K562 (cell line): ENCODE measurements at regions not wholly inside any gene's neighbourhood (a gene's known extent, or its start where the extent isn't known, plus 50 kb on each side); places are given as distances from the start of the nearest gene placed in this dataset.

Experiments
- ATAC-seq: fragments of 200-7000 bp; cut with Tn5 transposase; 3 replicates; pipeline ENCODE4 v1.9.1; 2020; ENCODE audit warnings: moderate library complexity
- BruUV-seq: library from RNA; stranded (reverse); fragments of 400-500 nt; replicated peaks from 2 replicates; lab custom pipeline; 2021; lab: Mats Ljungman, UMichigan
- CTCF ChIA-PET: fragments of 300-600 bp; formaldehyde crosslinking; extraction: SDS; loops from one replicate; lab custom pipeline; 2021; ENCODE audit warnings: low intra/inter-chr PET ratio; lab: Yijun Ruan, JAX
- POLR2A ChIA-PET: fragments of 300-600, 350-650 bp; sonication (Branson Sonifier 250); formaldehyde crosslinking; extraction: SDS; loops from one replicate; lab custom pipeline; 2021; ENCODE audit warnings: antibody characterized with exemption, inconsistent platforms; lab: Yijun Ruan, JAX
- DNase-seq, 4 experiments: peaks; one replicate each; pipeline versions ENCODE4 v3.0.0 to v3.0.0-alpha.2; 2011 to 2018; ENCODE audit warnings: low spot score in 3 of 4, mixed read lengths in 3 of 4; ENCODE audit errors: extremely low read depth in 1 of 4
- FAIRE-seq: peaks from 2 replicates; lab custom pipeline; 2011; peaks lifted over from hg19 to GRCh38; lab: Jason Lieb, UNC
- H2AFZ ChIP-seq: 2 replicates; pipeline ENCODE4 v1.6.0; 2011; ENCODE audit warnings: low read depth, low read length, control low read depth, inconsistent platforms
- H3K27ac ChIP-seq: fragments of 200-600 bp; 3 replicates; pipeline ENCODE4 v1.8.0; 2011; ENCODE audit warnings: low read depth, mild to moderate bottlenecking, control low read depth, inconsistent platforms, low read length, moderate library complexity, mixed read lengths; ENCODE audit errors: extremely low read depth
- H3K27me3 ChIP-seq, 2 experiments: fragments of 300-600 bp in 1 of 2; 2 replicates in 1 of 2; 3 replicates in 1 of 2; pipeline versions ENCODE4 v1.6.0 to v1.8.0; 2011; ENCODE audit warnings: inconsistent platforms in 2 of 2, low read length in 2 of 2, mild to moderate bottlenecking in 1 of 2, mixed read lengths in 1 of 2, moderate library complexity in 1 of 2; ENCODE audit not compliant: control insufficient read depth in 2 of 2, insufficient read depth in 2 of 2
- H3K36me3 ChIP-seq: fragments of 300-600 bp; 3 replicates; pipeline ENCODE4 v1.8.0; 2011; ENCODE audit warnings: mild to moderate bottlenecking, low read length, inconsistent platforms; ENCODE audit not compliant: control insufficient read depth, insufficient read depth
- H3K4me1 ChIP-seq, 2 experiments: fragments of 200-600 bp in 1 of 2; replicated peaks in 1 of 2; 2 replicates in 1 of 2; 3 replicates in 1 of 2; pipeline versions ENCODE4 v1.5.1 to v1.8.0; 2011; ENCODE audit warnings: inconsistent platforms in 2 of 2, low read length in 2 of 2, mild to moderate bottlenecking in 1 of 2, mixed read lengths in 1 of 2, moderate library complexity in 1 of 2; ENCODE audit not compliant: control insufficient read depth in 2 of 2, insufficient read depth in 2 of 2
- H3K4me2 ChIP-seq: 2 replicates; pipeline ENCODE4 v1.6.1; 2011; ENCODE audit warnings: low read length, control low read depth, inconsistent platforms, mixed read lengths; ENCODE audit not compliant: insufficient read depth
- H3K4me3 ChIP-seq: fragments of 200-600 bp; sonication (generic), shearing (Covaris generic); 2 replicates; pipeline ENCODE4 v1.5.1; 2016; ENCODE audit warnings: control low read depth, inconsistent platforms
- H3K79me2 ChIP-seq: fragments of 200-600 bp; 3 replicates; pipeline ENCODE4 v1.8.0; 2011; ENCODE audit warnings: low read length, inconsistent platforms; ENCODE audit not compliant: control insufficient read depth, insufficient read depth
- H3K9ac ChIP-seq, 2 experiments: 2 replicates each; pipeline versions ENCODE4 v1.6.0 to v1.6.1; 2011; ENCODE audit warnings: low read depth in 2 of 2, low read length in 2 of 2, control low read depth in 1 of 2, inconsistent platforms in 1 of 2, mild to moderate bottlenecking in 1 of 2, mixed read lengths in 1 of 2; ENCODE audit not compliant: insufficient read depth in 1 of 2
- H3K9me1 ChIP-seq: one replicate; pipeline ENCODE4 v1.6.0; 2011; ENCODE audit warnings: inconsistent platforms, mild to moderate bottlenecking, low read length, moderate library complexity; ENCODE audit not compliant: control insufficient read depth, insufficient read depth
- H3K9me3 ChIP-seq: replicated peaks from 2 replicates; pipeline ENCODE4 v1.5.1; 2011; ENCODE audit warnings: low read depth, low read length, inconsistent platforms; ENCODE audit not compliant: control insufficient read depth, insufficient read depth
- H4K20me1 ChIP-seq: replicated peaks from 2 replicates; pipeline ENCODE4 v1.6.1; 2011; ENCODE audit warnings: low read length, inconsistent platforms, mixed read lengths; ENCODE audit not compliant: control insufficient read depth, insufficient read depth
- CREB3L1 ChIP-seq: fragments of 450-650 bp; IDR thresholded peaks from 2 replicates; pipeline ENCODE4 v1.6.1; 2014; ENCODE audit warnings: low read depth, mild to moderate bottlenecking, moderate library complexity, borderline replicate concordance
- CREBBP ChIP-seq: IDR thresholded peaks from one replicate; pipeline ENCODE4 v1.6.1; 2012; ENCODE audit warnings: low read depth, mild to moderate bottlenecking, control low read depth, inconsistent platforms, low read length
- CSDE1 ChIP-seq, 2 experiments: fragments of 450-650 bp; IDR thresholded peaks; 2 replicates each; pipeline ENCODE4 v1.6.1; 2016; ENCODE audit warnings: mild to moderate bottlenecking in 1 of 2
- GABPB1 ChIP-seq: sonication (generic); formaldehyde crosslinking; IDR thresholded peaks from 2 replicates; pipeline ENCODE4 v1.8.0; 2022; ENCODE audit warnings: mild to moderate bottlenecking, missing genetic modification reagents
- MAZ ChIP-seq, 2 experiments: fragments of 450-650 bp in 1 of 2; sonication (generic) in 1 of 2; formaldehyde crosslinking; IDR thresholded peaks in 1 of 2; conservative IDR thresholded peaks in 1 of 2; 2 replicates each; pipeline versions ENCODE4 v1.4.0 to v1.5.0; 2020; ENCODE audit warnings: mild to moderate bottlenecking in 1 of 2, missing genetic modification reagents in 1 of 2
- MLX ChIP-seq, 2 experiments: fragments of 450-650 bp in 1 of 2; sonication (generic) in 1 of 2; formaldehyde crosslinking; conservative IDR thresholded peaks; 2 replicates each; pipeline versions ENCODE4 v1.4.0 to v1.8.1; 2020 to 2022; ENCODE audit warnings: mild to moderate bottlenecking in 1 of 2, missing genetic modification reagents in 1 of 2
- RFX5 ChIP-seq: IDR thresholded peaks from 2 replicates; pipeline ENCODE4 v1.6.1; 2011; ENCODE audit warnings: low read depth, mild to moderate bottlenecking, improper control_type of control experiment, low read length
- SP2 ChIP-seq: IDR thresholded peaks from 2 replicates; pipeline ENCODE4 v1.6.1; 2011; ENCODE audit warnings: mild to moderate bottlenecking, low read depth, low read length, moderate library complexity; ENCODE audit not compliant: poor library complexity, severe bottlenecking; ENCODE audit errors: extremely low read depth
- SRF ChIP-seq, 2 experiments: fragments of 250-450, 450-650 bp in 1 of 2; sonication (Bioruptor Pico) in 1 of 2; sonication (generic) in 1 of 2; formaldehyde crosslinking; IDR thresholded peaks; 2 replicates each; pipeline versions ENCODE4 v1.5.0 to v1.5.1; 2020 to 2022; ENCODE audit warnings: mild to moderate bottlenecking in 1 of 2, missing genetic modification reagents in 1 of 2
- TFAM ChIP-seq: fragments of 250-450 bp; sonication (Bioruptor Pico); conservative IDR thresholded peaks from 2 replicates; pipeline ENCODE4 v1.5.0; 2021; ENCODE audit warnings: mild to moderate bottlenecking, moderate library complexity
- USF1 ChIP-seq: sonication (generic); formaldehyde crosslinking; IDR thresholded peaks from 2 replicates; pipeline ENCODE4 v1.9.0; 2022; ENCODE audit warnings: mild to moderate bottlenecking, missing genetic modification reagents
- ZNF347 ChIP-seq: fragments of 450-650 bp; formaldehyde crosslinking; IDR thresholded peaks from 2 replicates; pipeline ENCODE4 v1.4.0; 2020; ENCODE audit warnings: low read depth, mild to moderate bottlenecking, moderate library complexity
- ZNF785 ChIP-seq: fragments of 250-450 bp; sonication (Bioruptor Pico); IDR thresholded peaks from 2 replicates; pipeline ENCODE4 v1.4.0; 2020; ENCODE audit warnings: mild to moderate bottlenecking
- WGBS: fragments of 100-300 bp; shearing (Covaris generic); methylation state at CpG from one replicate; pipeline ENCODE4 v1.1.6; 2016; ENCODE audit warnings: low coverage, mixed read lengths; ENCODE audit not compliant: insufficient coverage; ENCODE audit errors: missing lambda C conversion rate; 5-methylcytosine and 5-hydroxymethylcytosine counted together
- in situ Hi-C: fragments of 300-500 bp; cut with MboI; formaldehyde crosslinking; loops from 4 replicates; pipeline ENCODE4 v1.15.0; 2018; ENCODE audit warnings: inconsistent platforms, mixed read lengths
- intact Hi-C: fragments of 100-400 bp; cut with micrococcal nuclease; formaldehyde crosslinking; loops from 2 replicates; pipeline ENCODE4 v1.14.2; 2022
- TF ChIP-seq, protein P1 (sequence below): fragments of 250-450 bp; sonication (Bioruptor Pico); IDR thresholded peaks from 2 replicates; pipeline ENCODE4 v1.8.0; 2021; ENCODE audit warnings: moderate library complexity, mild to moderate bottlenecking, inconsistent platforms

DNA sequence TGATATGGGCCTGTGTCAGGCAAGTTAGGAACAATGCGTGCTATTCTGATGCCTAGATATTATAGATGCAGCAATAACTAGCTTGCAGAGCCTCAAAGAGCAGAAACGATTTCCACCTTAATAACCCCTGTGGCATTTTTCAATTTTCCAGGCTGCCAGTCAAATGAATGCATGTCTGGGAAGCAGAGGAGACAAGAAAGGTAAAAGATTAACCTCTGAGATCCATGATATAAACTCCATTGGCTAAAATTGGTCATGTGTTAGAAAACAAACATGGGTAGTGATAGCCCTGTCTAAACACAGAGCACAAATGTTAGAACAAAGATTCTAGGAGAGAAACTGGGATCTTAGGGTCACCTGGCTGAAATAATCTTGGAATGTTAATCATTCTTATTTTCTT is 811.1 kb downstream of the DIAPH3 start:
- no peaks in the 10 kb centered on the region; a peak in 1 of 5 replicates for H3K4me1 ChIP-seq
- no peaks in the 10 kb centered on the region for H4K20me1 ChIP-seq
- ATAC-seq, result no peak
- H3K27me3 ChIP-seq, result no peaks in the 10 kb centered on the region
- H3K79me2 ChIP-seq, result no peaks in the 10 kb centered on the region
- no peak overlapping the region for H2AFZ ChIP-seq
- 0% methylated on average over 2 of the region's 2 CpGs for WGBS
- POLR2A ChIA-PET, result no interaction called here
- H3K9ac ChIP-seq, result no peak overlapping the region
- no peaks in the 10 kb centered on the region for H3K36me3 ChIP-seq
- no peak overlapping the region for H3K4me3 ChIP-seq
- intact Hi-C loops, result no loop called here
- BruUV-seq, result no TSS peak
- no peak overlapping the region for H3K27ac ChIP-seq
- no peaks in the 10 kb centered on the region for H3K9me3 ChIP-seq
- in situ Hi-C loops, result no loop called here
- CTCF ChIA-PET, result no interaction called here
- no peak for FAIRE-seq
- DNase-seq, result no peak
- no peak overlapping the region for H3K4me2 ChIP-seq
- no peaks in the 10 kb centered on the region for H3K9me1 ChIP-seq
- TF ChIP-seq SRF (CRISPR knock-in tag; IDR thresholded peaks at IDR 0.05), result no peak
- TF ChIP-seq MLX (CRISPR knock-in tag; conservative IDR thresholded peaks at IDR 0.05), result no peak
- no peak for TF ChIP-seq SP2
- TF ChIP-seq CSDE1 (IDR thresholded peaks at IDR 0.05), result no peak
- no peak for TF ChIP-seq TFAM (CRISPR knock-in tag)
- TF ChIP-seq RFX5, result no peak
- no peak for TF ChIP-seq GABPB1 (CRISPR knock-in tag)
- TF ChIP-seq ZNF347 (CRISPR knock-in tag), result no peak
- no peak for TF ChIP-seq CREB3L1
- no peak for TF ChIP-seq CREBBP
- no peak for TF ChIP-seq MAZ (CRISPR knock-in tag; conservative IDR thresholded peaks at IDR 0.05 in 1 of 2, IDR thresholded peaks at IDR 0.05 in 1 of 2)
- TF ChIP-seq USF1 (CRISPR knock-in tag), result no peak
- TF ChIP-seq, protein P1, sequence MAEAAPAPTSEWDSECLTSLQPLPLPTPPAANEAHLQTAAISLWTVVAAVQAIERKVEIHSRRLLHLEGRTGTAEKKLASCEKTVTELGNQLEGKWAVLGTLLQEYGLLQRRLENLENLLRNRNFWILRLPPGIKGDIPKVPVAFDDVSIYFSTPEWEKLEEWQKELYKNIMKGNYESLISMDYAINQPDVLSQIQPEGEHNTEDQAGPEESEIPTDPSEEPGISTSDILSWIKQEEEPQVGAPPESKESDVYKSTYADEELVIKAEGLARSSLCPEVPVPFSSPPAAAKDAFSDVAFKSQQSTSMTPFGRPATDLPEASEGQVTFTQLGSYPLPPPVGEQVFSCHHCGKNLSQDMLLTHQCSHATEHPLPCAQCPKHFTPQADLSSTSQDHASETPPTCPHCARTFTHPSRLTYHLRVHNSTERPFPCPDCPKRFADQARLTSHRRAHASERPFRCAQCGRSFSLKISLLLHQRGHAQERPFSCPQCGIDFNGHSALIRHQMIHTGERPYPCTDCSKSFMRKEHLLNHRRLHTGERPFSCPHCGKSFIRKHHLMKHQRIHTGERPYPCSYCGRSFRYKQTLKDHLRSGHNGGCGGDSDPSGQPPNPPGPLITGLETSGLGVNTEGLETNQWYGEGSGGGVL (CRISPR knock-in tag), result no peak
- TF ChIP-seq ZNF785 (CRISPR knock-in tag), result no peak
